ENCODE measurements at regions not wholly inside any gene's neighbourhood (a gene's known extent, or its start where the extent isn't known, plus 50 kb on each side); places are given as distances from the start of the nearest gene placed in this dataset.

DNA sequence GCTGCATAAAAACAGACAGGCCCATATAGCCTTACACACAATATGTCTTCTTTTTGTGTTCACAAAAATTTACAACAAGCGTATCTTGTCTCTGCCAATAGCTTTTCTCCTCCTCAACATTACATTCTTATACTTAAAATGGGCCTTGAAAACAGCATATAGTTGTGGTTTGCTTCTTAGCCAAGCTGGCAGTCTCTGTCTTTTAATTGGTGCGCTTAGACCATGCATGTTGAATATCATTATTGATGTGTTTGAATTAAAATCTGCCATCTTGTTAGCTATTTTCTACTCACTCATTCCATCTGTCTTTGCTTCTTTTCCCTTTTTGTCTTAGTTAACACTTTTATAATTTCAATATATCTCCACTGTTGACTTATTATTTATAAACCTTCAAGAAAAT, 76.4 kb downstream of the ING1 start:
- TF ChIP-seq, protein P1, sequence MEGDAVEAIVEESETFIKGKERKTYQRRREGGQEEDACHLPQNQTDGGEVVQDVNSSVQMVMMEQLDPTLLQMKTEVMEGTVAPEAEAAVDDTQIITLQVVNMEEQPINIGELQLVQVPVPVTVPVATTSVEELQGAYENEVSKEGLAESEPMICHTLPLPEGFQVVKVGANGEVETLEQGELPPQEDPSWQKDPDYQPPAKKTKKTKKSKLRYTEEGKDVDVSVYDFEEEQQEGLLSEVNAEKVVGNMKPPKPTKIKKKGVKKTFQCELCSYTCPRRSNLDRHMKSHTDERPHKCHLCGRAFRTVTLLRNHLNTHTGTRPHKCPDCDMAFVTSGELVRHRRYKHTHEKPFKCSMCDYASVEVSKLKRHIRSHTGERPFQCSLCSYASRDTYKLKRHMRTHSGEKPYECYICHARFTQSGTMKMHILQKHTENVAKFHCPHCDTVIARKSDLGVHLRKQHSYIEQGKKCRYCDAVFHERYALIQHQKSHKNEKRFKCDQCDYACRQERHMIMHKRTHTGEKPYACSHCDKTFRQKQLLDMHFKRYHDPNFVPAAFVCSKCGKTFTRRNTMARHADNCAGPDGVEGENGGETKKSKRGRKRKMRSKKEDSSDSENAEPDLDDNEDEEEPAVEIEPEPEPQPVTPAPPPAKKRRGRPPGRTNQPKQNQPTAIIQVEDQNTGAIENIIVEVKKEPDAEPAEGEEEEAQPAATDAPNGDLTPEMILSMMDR (IDR thresholded peaks at IDR 0.05), result no peak
- no peak for TF ChIP-seq POLR2AphosphoS5 (IDR thresholded peaks at IDR 0.05)
- no peak for TF ChIP-seq POLR2A (IDR thresholded peaks at IDR 0.05)
- no peak for TF ChIP-seq EP300 (IDR thresholded peaks at IDR 0.05)

Measured in upper lobe of left lung (tissue), 4 donors.